Femur (tissue), 1 donor: ENCODE measurements at regions not wholly inside any gene's neighbourhood (a gene's known extent, or its start where the extent isn't known, plus 50 kb on each side); places are given as distances from the start of the nearest gene placed in this dataset.
"Not testable (repeated sequence)": the region's sequence is repeated elsewhere in the genome, so short reads cannot be mapped to it uniquely, and the experiment has no call there.

Experiments
- DNase-seq: peaks from one replicate; pipeline ENCODE4 v3.0.0-alpha.2; 2017

GRCh38 chr7:89621925-89622641 is 532.2 kb upstream of the STEAP1 start:
- DNase-seq: no peak

- DNase-seq: no peak
These were observed 531.1 kb upstream of the STEAP1 start for GRCh38 chr7:89623018-89623672.

- DNase-seq: not testable (repeated sequence)
These were observed 530.1 kb upstream of the STEAP1 start for GRCh38 chr7:89624155-89624554.

- no peak for DNase-seq
These were observed 505.8 kb upstream of the STEAP1 start for GRCh38 chr7:89648509-89648908.

- no peak for DNase-seq
These were observed 498.3 kb upstream of the STEAP1 start for GRCh38 chr7:89655946-89656345.

GRCh38 chr7:89661876-89662275 is 492.4 kb upstream of the STEAP1 start:
- no peak for DNase-seq

- no peak for DNase-seq
These were observed 488.0 kb upstream of the STEAP1 start for GRCh38 chr7:89666136-89666835.

GRCh38 chr7:89680161-89680560 is 474.1 kb upstream of the STEAP1 start:
- DNase-seq: no peak

GRCh38 chr7:89681448-89681847 is 472.8 kb upstream of the STEAP1 start:
- DNase-seq: no peak

GRCh38 chr7:89685287-89685686 is 469.0 kb upstream of the STEAP1 start:
- DNase-seq: no peak

- no peak for DNase-seq
These were observed 467.1 kb upstream of the STEAP1 start for GRCh38 chr7:89687211-89687610.

GRCh38 chr7:89695241-89695640 is 459.0 kb upstream of the STEAP1 start:
- DNase-seq: no peak

- DNase-seq: no peak
These were observed 440.1 kb upstream of the STEAP1 start for GRCh38 chr7:89714131-89714530.

- DNase-seq: not testable (repeated sequence)
These were observed 435.3 kb upstream of the STEAP1 start for GRCh38 chr7:89718941-89719340.

GRCh38 chr7:89728481-89728880 is 425.8 kb upstream of the STEAP1 start:
- no peak for DNase-seq

GRCh38 chr7:89731751-89732445 is 422.4 kb upstream of the STEAP1 start:
- DNase-seq: no peak

- no peak for DNase-seq
These were observed 415.7 kb upstream of the STEAP1 start for GRCh38 chr7:89738549-89738948.

- no peak for DNase-seq
These were observed 396.4 kb upstream of the STEAP1 start for GRCh38 chr7:89757910-89758309.

- DNase-seq: no peak
These were observed 393.6 kb upstream of the STEAP1 start for GRCh38 chr7:89760690-89761089.

GRCh38 chr7:89761173-89761572 is 393.1 kb upstream of the STEAP1 start:
- no peak for DNase-seq

GRCh38 chr7:89770161-89770560 is 384.1 kb upstream of the STEAP1 start:
- no peak for DNase-seq

GRCh38 chr7:89771003-89771636 is 383.1 kb upstream of the STEAP1 start:
- no peak for DNase-seq

- no peak for DNase-seq
These were observed 382.0 kb upstream of the STEAP1 start for GRCh38 chr7:89772276-89772675.
